Calu3 (cell line): ENCODE measurements at regions not wholly inside any gene's neighbourhood (a gene's known extent, or its start where the extent isn't known, plus 50 kb on each side); places are given as distances from the start of the nearest gene placed in this dataset.

Source experiments
- BruUV-seq: library from RNA; stranded (reverse); fragments of 400-500 nt; replicated peaks from 2 replicates; lab custom pipeline; 2021; lab: Mats Ljungman, UMichigan
- CTCF ChIA-PET: fragments of 300-600 bp; sonication (Branson Sonifier 250); formaldehyde crosslinking; loops from one replicate; lab custom pipeline; 2022; ENCODE audit warnings: antibody characterized with exemption; lab: Charles Lee
- DNase-seq: peaks from one replicate; pipeline ENCODE4 v3.0.0; 2022
- H3K27ac Mint-ChIP-seq: one replicate; pipeline ENCODE4 v1.8.0; 2022; ENCODE audit warnings: mixed read lengths; ENCODE audit not compliant: unreplicated experiment
- H3K27me3 Mint-ChIP-seq: one replicate; pipeline ENCODE4 v1.8.0; 2022; ENCODE audit warnings: mixed read lengths; ENCODE audit not compliant: unreplicated experiment
- H3K36me3 Mint-ChIP-seq: one replicate; pipeline ENCODE4 v1.8.0; 2022; ENCODE audit warnings: mild to moderate bottlenecking, moderate library complexity, mixed read lengths; ENCODE audit not compliant: insufficient read depth, unreplicated experiment
- H3K4me1 Mint-ChIP-seq: one replicate; pipeline ENCODE4 v1.8.0; 2022; ENCODE audit warnings: mild to moderate bottlenecking, low read depth, mixed read lengths; ENCODE audit not compliant: unreplicated experiment
- H3K4me3 Mint-ChIP-seq: one replicate; pipeline ENCODE4 v1.8.0; 2022; ENCODE audit warnings: mild to moderate bottlenecking, low read depth, moderate library complexity, mixed read lengths; ENCODE audit not compliant: unreplicated experiment
- H3K9me3 Mint-ChIP-seq: one replicate; pipeline ENCODE4 v1.8.0; 2022; ENCODE audit warnings: low read depth, mixed read lengths; ENCODE audit not compliant: unreplicated experiment
- CTCF ChIP-seq: fragments of 200-600 bp; IDR thresholded peaks from one replicate; pipeline ENCODE4 v1.8.0; 2022; ENCODE audit warnings: antibody characterized with exemption; ENCODE audit not compliant: unreplicated experiment
- intact Hi-C: fragments of 100-400 bp; cut with micrococcal nuclease; formaldehyde crosslinking; loops from one replicate; pipeline ENCODE4 v1.10.0; 2022; ENCODE audit not compliant: unreplicated experiment

- CTCF ChIA-PET, result no interaction called here
- no peak for DNase-seq
- no TSS peak for BruUV-seq
- no peaks in the 10 kb centered on the region for H3K4me1 Mint-ChIP-seq
- H3K4me3 Mint-ChIP-seq, result no peak overlapping the region
- intact Hi-C loops, result no loop called here
- H3K27ac Mint-ChIP-seq, result no peak overlapping the region
- H3K36me3 Mint-ChIP-seq, result no peaks in the 10 kb centered on the region
- H3K27me3 Mint-ChIP-seq, result no peaks in the 10 kb centered on the region
- H3K9me3 Mint-ChIP-seq, result peaks cover 1% of the 10 kb centered on the region
- no peak for TF ChIP-seq CTCF
Measured at GRCh38 chr2:66888246-66888645, 453.3 kb downstream of the MEIS1 start.

GRCh38 chr2:66888791-66889631, 454.1 kb downstream of the MEIS1 start:
- H3K27me3 Mint-ChIP-seq, result no peaks in the 10 kb centered on the region
- H3K27ac Mint-ChIP-seq, result no peak overlapping the region
- no peaks in the 10 kb centered on the region for H3K9me3 Mint-ChIP-seq
- no peaks in the 10 kb centered on the region for H3K36me3 Mint-ChIP-seq
- no peak for DNase-seq
- intact Hi-C loops, result no loop called here
- no peak overlapping the region for H3K4me3 Mint-ChIP-seq
- TF ChIP-seq CTCF, result no peak
- CTCF ChIA-PET, result no interaction called here
- H3K4me1 Mint-ChIP-seq, result no peaks in the 10 kb centered on the region
- BruUV-seq, result no TSS peak

GRCh38 chr2:66889632-66889882, 454.6 kb downstream of the MEIS1 start:
- no peaks in the 10 kb centered on the region for H3K36me3 Mint-ChIP-seq
- intact Hi-C loops, result no loop called here
- no peak overlapping the region for H3K27ac Mint-ChIP-seq
- DNase-seq, result no peak
- no peak for TF ChIP-seq CTCF
- H3K9me3 Mint-ChIP-seq, result no peaks in the 10 kb centered on the region
- no peak overlapping the region for H3K4me3 Mint-ChIP-seq
- H3K27me3 Mint-ChIP-seq, result no peaks in the 10 kb centered on the region
- CTCF ChIA-PET, result no interaction called here
- no peaks in the 10 kb centered on the region for H3K4me1 Mint-ChIP-seq
- BruUV-seq, result no TSS peak

- H3K36me3 Mint-ChIP-seq, result no peaks in the 10 kb centered on the region
- no peaks in the 10 kb centered on the region for H3K9me3 Mint-ChIP-seq
- H3K27ac Mint-ChIP-seq, result no peak overlapping the region
- no TSS peak for BruUV-seq
- no peak for TF ChIP-seq CTCF
- intact Hi-C loops, result no loop called here
- no peak overlapping the region for H3K4me3 Mint-ChIP-seq
- H3K27me3 Mint-ChIP-seq, result no peaks in the 10 kb centered on the region
- DNase-seq, result no peak
- CTCF ChIA-PET, result no interaction called here
- H3K4me1 Mint-ChIP-seq, result no peaks in the 10 kb centered on the region
Measured at GRCh38 chr2:66890166-66890742, 455.3 kb downstream of the MEIS1 start.
